ENCODE measurements at regions not wholly inside any gene's neighbourhood (a gene's known extent, or its start where the extent isn't known, plus 50 kb on each side); places are given as distances from the start of the nearest gene placed in this dataset.

DNA sequence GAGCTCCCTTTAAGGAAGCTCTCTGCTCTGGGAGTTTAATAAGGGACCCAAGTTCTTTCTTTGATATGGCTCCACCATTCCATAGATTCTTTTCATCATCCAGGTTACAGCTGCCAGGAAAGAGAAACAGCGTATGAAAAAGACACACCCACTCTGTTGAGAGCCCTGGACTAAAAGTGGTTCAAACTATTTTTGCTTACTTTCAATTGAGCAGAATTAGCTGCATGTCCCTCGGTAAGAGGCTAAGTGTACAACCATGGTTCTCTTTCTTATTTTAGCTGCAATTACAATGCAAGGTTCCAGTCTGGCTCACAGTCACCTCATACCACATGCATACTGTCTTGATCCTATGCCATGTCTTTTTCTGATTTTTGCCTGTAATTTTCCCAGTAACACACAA, 1288.3 kb downstream of the NSUN3 start:
- H3K27ac ChIP-seq, result no peak overlapping the region
- TF ChIP-seq ZFX (IDR thresholded peaks at IDR 0.05) (no peak), CTCF (conservative IDR thresholded peaks at IDR 0.05) (no peak)

DNA sequence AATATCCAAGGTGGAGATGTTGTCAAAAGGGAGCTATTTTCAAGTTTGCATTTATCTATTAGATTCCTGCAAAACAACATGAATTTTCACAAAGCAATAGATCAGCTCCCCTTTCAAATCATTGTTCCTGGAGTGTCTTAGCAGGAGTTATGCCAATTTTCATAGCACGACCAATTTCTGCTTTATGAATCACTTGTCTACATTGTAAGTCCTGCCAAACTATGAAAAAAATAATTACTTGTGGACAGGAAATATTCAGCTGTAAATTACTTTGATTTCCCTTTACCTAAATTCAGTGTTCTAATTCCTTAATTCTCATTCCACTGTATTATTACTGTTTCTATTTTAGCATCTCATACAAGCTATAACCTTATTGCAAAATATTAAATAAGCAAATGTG, 1289.6 kb downstream of the NSUN3 start:
- no peak for TF ChIP-seq CTCF (conservative IDR thresholded peaks at IDR 0.05)
- no peak for TF ChIP-seq ZFX (IDR thresholded peaks at IDR 0.05)
- no peak overlapping the region for H3K27ac ChIP-seq

DNA sequence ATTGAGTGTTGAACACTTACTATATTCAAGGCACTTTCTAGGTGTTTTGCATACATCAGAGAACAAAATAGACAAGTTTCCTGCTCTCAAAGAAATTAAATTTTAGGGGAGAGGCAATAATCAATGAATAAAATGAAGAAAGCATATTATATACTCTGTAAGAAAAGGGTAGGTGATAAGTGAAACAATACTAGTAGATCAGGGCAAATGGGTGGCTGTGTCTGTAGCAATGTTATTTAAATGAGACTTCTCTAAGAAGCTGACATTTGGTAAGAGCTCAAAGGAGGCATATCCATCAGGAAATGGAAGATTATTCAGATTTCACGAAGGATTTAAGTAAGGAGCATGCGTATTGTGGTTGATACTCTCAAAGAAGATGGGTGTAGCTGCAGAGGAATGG, 1291.6 kb downstream of the NSUN3 start:
- no peak overlapping the region for H3K27ac ChIP-seq
- TF ChIP-seq ZFX (IDR thresholded peaks at IDR 0.05), result no peak
- no peak for TF ChIP-seq CTCF (conservative IDR thresholded peaks at IDR 0.05)

DNA sequence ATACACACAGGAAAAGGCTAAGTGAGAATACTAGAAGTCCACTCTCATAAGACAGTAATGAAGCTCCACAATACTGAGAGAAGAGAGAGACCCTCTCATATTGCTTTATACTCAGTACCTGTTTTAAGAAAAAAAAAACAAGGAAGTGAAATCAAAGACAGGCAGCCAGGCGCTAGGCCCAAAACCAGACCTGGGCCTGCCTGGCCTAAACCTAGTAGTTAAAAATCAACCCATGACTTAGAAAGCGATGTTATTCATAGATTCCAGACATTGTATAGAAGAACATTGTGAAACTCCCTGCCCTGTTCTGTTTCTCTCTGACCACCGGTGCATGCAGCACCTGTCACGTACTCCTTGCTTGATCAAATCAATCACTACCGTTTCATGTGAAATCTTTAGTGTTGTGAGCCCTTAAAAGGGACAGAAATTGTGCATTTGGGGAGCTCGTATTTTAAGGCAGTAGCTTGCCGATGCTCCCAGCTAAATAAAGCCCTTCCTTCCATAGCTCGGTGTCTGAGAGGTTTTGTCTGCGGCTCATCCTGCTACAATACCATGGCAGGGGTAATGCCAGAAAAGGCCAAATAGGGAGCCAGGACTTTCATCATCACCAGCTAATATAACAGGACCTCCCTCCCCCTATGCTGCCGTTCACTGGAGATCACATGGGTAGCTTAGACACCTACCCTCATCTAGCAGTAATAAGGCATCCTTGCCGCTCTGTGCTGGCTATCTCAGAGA, 1294.1 kb downstream of the NSUN3 start:
- TF ChIP-seq CTCF (conservative IDR thresholded peaks at IDR 0.05) (no peak), ZFX (IDR thresholded peaks at IDR 0.05) (no peak)
- H3K27ac ChIP-seq, result no peak overlapping the region

GRCh38 chr3:95387242-95388021, 1324.6 kb downstream of the NSUN3 start:
- H3K27ac ChIP-seq, result no peak overlapping the region
- no peak for TF ChIP-seq CTCF (conservative IDR thresholded peaks at IDR 0.05)
- TF ChIP-seq ZFX (IDR thresholded peaks at IDR 0.05), result no peak

- H3K27ac ChIP-seq, result no peak overlapping the region
- no peak for TF ChIP-seq CTCF (conservative IDR thresholded peaks at IDR 0.05)
- TF ChIP-seq ZFX (IDR thresholded peaks at IDR 0.05), result no peak
Observed at GRCh38 chr3:95389725-95390313, 1327.0 kb downstream of the NSUN3 start.

DNA sequence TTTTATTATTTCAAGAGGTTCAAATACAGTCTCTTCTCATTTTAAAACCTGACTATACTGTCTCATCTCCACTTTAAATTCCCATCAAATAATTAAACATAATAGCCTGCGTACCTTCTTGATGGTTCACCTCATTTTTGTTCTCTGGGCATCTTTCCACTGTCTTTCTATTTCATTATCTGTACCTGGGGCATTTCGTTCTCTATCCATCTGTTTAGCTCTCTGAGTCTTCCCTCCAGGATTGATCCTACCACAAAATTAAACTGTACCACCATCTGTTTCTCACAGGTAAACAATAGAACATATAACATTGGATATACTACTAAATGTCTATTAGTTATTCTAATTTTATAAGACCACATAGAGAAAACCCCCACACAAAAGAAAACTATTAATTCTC, 1331.4 kb downstream of the NSUN3 start:
- H3K27ac ChIP-seq, result no peak overlapping the region
- no peak for TF ChIP-seq ZFX (IDR thresholded peaks at IDR 0.05)
- TF ChIP-seq CTCF (conservative IDR thresholded peaks at IDR 0.05), result no peak

Measured in C4-2B (cell line).